H1 (cell line): ENCODE measurements at regions not wholly inside any gene's neighbourhood (a gene's known extent, or its start where the extent isn't known, plus 50 kb on each side); places are given as distances from the start of the nearest gene placed in this dataset.

Source experiments
- CTCF ChIA-PET: fragments of 300-600 bp; sonication (Branson Sonifier 250); formaldehyde crosslinking; loops from one replicate; lab custom pipeline; 2021; ENCODE audit not compliant: partially characterized antibody; lab: Charles Lee
- POLR2A ChIA-PET: fragments of 300-600 bp; sonication (Branson Sonifier 250); formaldehyde crosslinking; loops from one replicate; lab custom pipeline; 2021; ENCODE audit warnings: inconsistent platforms; ENCODE audit not compliant: partially characterized antibody; lab: Charles Lee
- DNase-seq, 2 experiments: peaks; one replicate each; pipeline versions ENCODE4 v3.0.0 to v3.0.0-alpha.2; 2010 to 2022; ENCODE audit warnings: low spot score in 2 of 2, low read depth in 1 of 2, mixed read lengths in 1 of 2
- FAIRE-seq: peaks from 2 replicates; lab custom pipeline; 2011; peaks lifted over from hg19 to GRCh38; lab: Jason Lieb, UNC
- H2AFZ ChIP-seq: 2 replicates; pipeline ENCODE4 v1.8.1; 2012; ENCODE audit warnings: low read length, inconsistent platforms
- H2AK5ac ChIP-seq: 2 replicates; pipeline ENCODE4 v1.6.1; 2013; ENCODE audit warnings: low read depth, low read length
- H2BK120ac ChIP-seq: replicated peaks from 2 replicates; pipeline ENCODE3; 2013; ENCODE audit warnings: low read depth, low read length, inconsistent platforms
- H2BK12ac ChIP-seq: 2 replicates; pipeline ENCODE4 v1.6.1; 2013; ENCODE audit warnings: low read depth, low read length
- H2BK15ac ChIP-seq: 2 replicates; pipeline ENCODE4 v1.6.1; 2013; ENCODE audit warnings: low read length
- H2BK20ac ChIP-seq: 2 replicates; pipeline ENCODE4 v1.6.1; 2013; ENCODE audit warnings: low read length
- H2BK5ac ChIP-seq: 2 replicates; pipeline ENCODE4 v1.6.1; 2013; ENCODE audit warnings: low read depth, low read length
- H3K14ac ChIP-seq: 2 replicates; pipeline ENCODE4 v1.6.1; 2013; ENCODE audit warnings: inconsistent platforms; ENCODE audit not compliant: insufficient read length
- H3K18ac ChIP-seq: 2 replicates; pipeline ENCODE4 v1.6.1; 2013; ENCODE audit warnings: low read length; ENCODE audit errors: extremely low read depth
- H3K23ac ChIP-seq: 2 replicates; pipeline ENCODE4 v1.6.1; 2013; ENCODE audit warnings: inconsistent platforms; ENCODE audit not compliant: insufficient read length
- H3K23me2 ChIP-seq: 2 replicates; pipeline ENCODE4 v1.6.1; 2013; ENCODE audit warnings: low read depth, low read length
- H3K27ac ChIP-seq: 2 replicates; pipeline ENCODE4 v1.6.1; 2011; ENCODE audit warnings: low read depth, low read length, inconsistent platforms
- H3K27me3 ChIP-seq, 4 experiments: replicated peaks in 1 of 4; 1 replicate in 1 of 4; 2 replicates in 3 of 4; pipeline versions ENCODE4 v1.6.1 to v1.8.1; 2011 to 2013; ENCODE audit warnings: low read length in 3 of 4, mild to moderate bottlenecking in 3 of 4, inconsistent platforms in 2 of 4, mixed read lengths in 2 of 4, moderate library complexity in 1 of 4; ENCODE audit not compliant: control insufficient read depth in 3 of 4, insufficient read depth in 3 of 4; ENCODE audit errors: extremely low read depth in 1 of 4
- H3K36me3 ChIP-seq, 4 experiments: 2 replicates each; pipeline versions ENCODE4 v1.6.1 to v1.8.1; 2011 to 2013; ENCODE audit warnings: mild to moderate bottlenecking in 4 of 4, low read length in 3 of 4, moderate library complexity in 2 of 4, control low read depth in 1 of 4, inconsistent platforms in 1 of 4; ENCODE audit not compliant: insufficient read depth in 4 of 4, control insufficient read depth in 2 of 4
- H3K4ac ChIP-seq: replicated peaks from 2 replicates; pipeline ENCODE3; 2013; ENCODE audit warnings: low read length, low read depth, mixed read lengths, inconsistent platforms; ENCODE audit not compliant: insufficient read length
- H3K4me1 ChIP-seq, 4 experiments: replicated peaks in 1 of 4; 1 replicate in 1 of 4; 2 replicates in 3 of 4; pipeline versions ENCODE4 v1.6.1 to v1.8.1; 2011 to 2013; ENCODE audit warnings: low read length in 3 of 4, inconsistent platforms in 2 of 4, mixed read lengths in 1 of 4; ENCODE audit not compliant: insufficient read depth in 4 of 4, control insufficient read depth in 3 of 4
- H3K4me2 ChIP-seq, 2 experiments: 2 replicates each; pipeline versions ENCODE4 v1.6.1 to v1.8.1; 2011 to 2013; ENCODE audit warnings: low read depth in 2 of 2, low read length in 2 of 2, control low read depth in 1 of 2, inconsistent platforms in 1 of 2, mild to moderate bottlenecking in 1 of 2; ENCODE audit not compliant: insufficient read depth in 1 of 2
- H3K4me3 ChIP-seq, 4 experiments: fragments of 200-600, 300-600 bp in 1 of 4; sonication (generic), shearing (Covaris generic), sonication (Bioruptor Twin) in 1 of 4; 2 replicates each; pipeline versions ENCODE4 v1.5.1 to v1.8.1; 2011 to 2016; ENCODE audit warnings: low read length in 4 of 4, low read depth in 3 of 4, control low read depth in 2 of 4, inconsistent platforms in 2 of 4, mild to moderate bottlenecking in 2 of 4, mixed read lengths in 1 of 4, moderate library complexity in 1 of 4; ENCODE audit not compliant: insufficient read depth in 2 of 4; ENCODE audit errors: extremely low read depth in 1 of 4
- H3K56ac ChIP-seq: replicated peaks from 2 replicates; pipeline ENCODE3; 2013; ENCODE audit warnings: low read depth, mild to moderate bottlenecking, mixed read lengths, low read length, inconsistent platforms; ENCODE audit not compliant: insufficient read length
- H3K79me1 ChIP-seq: 2 replicates; pipeline ENCODE4 v1.6.1; 2013; ENCODE audit warnings: low read depth, low read length, control low read depth
- H3K79me2 ChIP-seq, 2 experiments: 2 replicates each; pipeline versions ENCODE4 v1.6.1 to v1.8.1; 2012 to 2013; ENCODE audit warnings: low read length in 2 of 2, mild to moderate bottlenecking in 2 of 2, inconsistent platforms in 1 of 2; ENCODE audit not compliant: insufficient read depth in 2 of 2, control insufficient read depth in 1 of 2
- H3K9ac ChIP-seq, 4 experiments: replicated peaks in 1 of 4; 1 replicate in 1 of 4; 2 replicates in 3 of 4; pipeline versions ENCODE4 v1.6.1 to v1.8.1; 2011 to 2013; ENCODE audit warnings: low read depth in 3 of 4, low read length in 3 of 4, control low read depth in 2 of 4, mild to moderate bottlenecking in 2 of 4, moderate library complexity in 2 of 4, inconsistent platforms in 1 of 4; ENCODE audit errors: extremely low read depth in 1 of 4
- H3K9me3 ChIP-seq, 2 experiments: 2 replicates each; pipeline versions ENCODE4 v1.6.1 to v1.8.1; 2012 to 2013; ENCODE audit warnings: mild to moderate bottlenecking in 2 of 2, moderate library complexity in 2 of 2, control low read depth in 1 of 2, inconsistent platforms in 1 of 2, low read depth in 1 of 2, low read length in 1 of 2, mixed read lengths in 1 of 2; ENCODE audit not compliant: insufficient read depth in 2 of 2
- H4K20me1 ChIP-seq, 2 experiments: replicated peaks in 1 of 2; 2 replicates each; pipeline versions ENCODE3 to v1.8.1; 2011 to 2013; ENCODE audit warnings: inconsistent platforms in 2 of 2, low read length in 2 of 2, mild to moderate bottlenecking in 1 of 2; ENCODE audit not compliant: insufficient read depth in 2 of 2, control insufficient read depth in 1 of 2
- H4K5ac ChIP-seq: 2 replicates; pipeline ENCODE4 v1.6.1; 2013; ENCODE audit warnings: low read length, low read depth, mixed read lengths, inconsistent platforms; ENCODE audit not compliant: insufficient read length
- H4K8ac ChIP-seq: 2 replicates; pipeline ENCODE4 v1.8.0; 2013; ENCODE audit warnings: mild to moderate bottlenecking, moderate library complexity, low read length, inconsistent platforms; ENCODE audit not compliant: insufficient read depth; ENCODE audit errors: extremely low read depth
- H4K91ac ChIP-seq: replicated peaks from 2 replicates; pipeline ENCODE3; 2013; ENCODE audit warnings: low read length, mixed read lengths, inconsistent platforms; ENCODE audit not compliant: insufficient read length
- NRF1 ChIP-seq: IDR thresholded peaks from 2 replicates; pipeline ENCODE4 v1.6.1; 2011; ENCODE audit warnings: mild to moderate bottlenecking, low read depth, low read length, improper control_type of control experiment
- POLR2A ChIP-seq, 2 experiments: IDR thresholded peaks; 1 replicate in 1 of 2; 2 replicates in 1 of 2; pipeline ENCODE4 v1.6.1; 2011; ENCODE audit warnings: low read depth in 2 of 2, low read length in 2 of 2, mild to moderate bottlenecking in 2 of 2; ENCODE audit errors: control extremely low read depth in 1 of 2
- SP2 ChIP-seq: IDR thresholded peaks from 2 replicates; pipeline ENCODE4 v1.6.1; 2012; ENCODE audit warnings: mild to moderate bottlenecking, low read length, inconsistent platforms
- WGBS, 2 experiments: shearing (Covaris generic) in 1 of 2; methylation state at CpG; one replicate each; pipeline versions ENCODE4 v1.1.6 to v1.1.7; 2013 to 2015; ENCODE audit warnings: low lambda C conversion rate in 2 of 2, mixed read lengths in 2 of 2, inconsistent platforms in 1 of 2, low coverage in 1 of 2, missing lambda C conversion rate in 1 of 2; ENCODE audit not compliant: insufficient replicate concordance in 2 of 2, insufficient coverage in 1 of 2, insufficient read length in 1 of 2; ENCODE audit errors: extremely low coverage in 1 of 2, missing lambda C conversion rate in 1 of 2; 5-methylcytosine and 5-hydroxymethylcytosine counted together

GRCh38 chr3:187986514-187986934, 167.4 kb upstream of the LPP start:
- Histone ChIP-seq H2AFZ (no peak overlapping the region), H3K27ac (no peak overlapping the region), H2BK5ac (peak overlapping the region; percentile 14; the same call in 1 of the 2 replicates), H4K8ac (no peak overlapping the region), H2AK5ac (no peak overlapping the region), H3K14ac (no peak overlapping the region), H3K4me1 (peaks cover 0 to 5% (median 1%) of the 10 kb centered on the region in 4 experiments; a peak in 3 of 7 replicates), H4K91ac (no peak overlapping the region), H3K4me2 (no peak overlapping the region), H3K4ac (no peak overlapping the region), H3K9ac (no peak overlapping the region), H3K4me3 (no peak overlapping the region), H2BK120ac (no peak overlapping the region), H3K23me2 (peaks cover 3% of the 10 kb centered on the region; the same call in 1 of the 2 replicates), H2BK12ac (peak overlapping the region; percentile 64), H3K23ac (no peak overlapping the region), H4K5ac (no peak overlapping the region), H3K79me1 (no peaks in the 10 kb centered on the region), H4K20me1 (no peaks in the 10 kb centered on the region), H3K27me3 (no peaks in the 10 kb centered on the region), H3K56ac (no peak overlapping the region), H2BK20ac (no peak overlapping the region), H3K79me2 (no peaks in the 10 kb centered on the region), H2BK15ac (0 out of 2 replicates have a peak overlapping the region, but pooled peaks have one; percentile 76), H3K18ac (peak overlapping the region; percentile 9; the same call in 1 of the 2 replicates), H3K36me3 (no peaks in the 10 kb centered on the region), H3K9me3 (no peaks in the 10 kb centered on the region)
- DNase-seq (no peak), FAIRE-seq (no peak)
- WGBS, 2 experiments, result 86% methylated on average over 5 of the region's 5 CpGs; no CpG with 5 or more reads in 1 of the 2 experiments
- ChIA-PET CTCF (interaction anchor here (1.0 to 1.6 kb wide), 3 partner anchors 9 to 219 kb away, joined by 3 read pairs; no protein-coding TSS in a partner anchor), POLR2A (no interaction called here)
- no peak for TF ChIP-seq NRF1
- TF ChIP-seq POLR2A (IDR thresholded peaks at IDR 0.05; ENCODE audit: control extremely low read depth in 1 of 2, low read depth in 2 of 2, low read length in 2 of 2), result no peak
- TF ChIP-seq SP2, result no peak
